Tibial nerve (tissue), 4 donors: ENCODE measurements at regions not wholly inside any gene's neighbourhood (a gene's known extent, or its start where the extent isn't known, plus 50 kb on each side); places are given as distances from the start of the nearest gene placed in this dataset.

Source experiments
- DNase-seq, 2 donors: peaks; one replicate each; pipeline ENCODE4 v3.0.0-alpha.2; 2019; ENCODE audit warnings: low spot score in 2 of 2
- H3K27ac ChIP-seq, 4 donors: fragments of 200-600 bp; sonication (generic) in 3 of 4; one replicate each; pipeline ENCODE4 v1.5.1; 2017 to 2019; ENCODE audit warnings: mild to moderate bottlenecking in 1 of 4
- H3K27me3 ChIP-seq, 2 donors: fragments of 200-600 bp; sonication (generic) in 1 of 2; one replicate each; pipeline versions ENCODE4 v1.5.1 to v1.6.0; 2017 to 2019
- H3K36me3 ChIP-seq, 3 donors: fragments of 200-600 bp; sonication (generic); one replicate each; pipeline ENCODE4 v1.5.1; 2018 to 2019
- H3K4me1 ChIP-seq, 4 donors: fragments of 200-600 bp; sonication (generic) in 3 of 4; one replicate each; pipeline ENCODE4 v1.5.1; 2017 to 2019
- H3K4me3 ChIP-seq, 4 donors: fragments of 200-600 bp; sonication (generic) in 3 of 4; one replicate each; pipeline ENCODE4 v1.5.1; 2017 to 2019; ENCODE audit warnings: mild to moderate bottlenecking in 1 of 4, moderate library complexity in 1 of 4
- H3K9me3 ChIP-seq, 4 donors: fragments of 200-600 bp; sonication (generic) in 3 of 4; one replicate each; pipeline ENCODE4 v1.5.1; 2017 to 2019
- CTCF ChIP-seq, 5 experiments: fragments of 200-600 bp in 3 of 5; fragments of 450-650 bp in 2 of 5; sonication (generic) in 3 of 5; IDR thresholded peaks; one replicate each; pipeline ENCODE4 v1.5.1; 2016 to 2019; ENCODE audit warnings: antibody characterized with exemption in 5 of 5, mild to moderate bottlenecking in 3 of 5, moderate library complexity in 2 of 5
- EP300 ChIP-seq, 2 donors: sonication (generic); formaldehyde crosslinking; IDR thresholded peaks; one replicate each; pipeline ENCODE4 v1.6.1; 2017; ENCODE audit warnings: antibody characterized with exemption in 2 of 2, mild to moderate bottlenecking in 1 of 2
- POLR2A ChIP-seq, 2 donors: fragments of 450-650 bp; IDR thresholded peaks; one replicate each; pipeline ENCODE4 v1.6.1; 2017; ENCODE audit warnings: antibody characterized with exemption in 2 of 2, mild to moderate bottlenecking in 2 of 2, moderate library complexity in 2 of 2
- WGBS, 2 donors: methylation state at CpG; one replicate each; pipeline ENCODE4 v1.1.5; 2018; 5-methylcytosine and 5-hydroxymethylcytosine counted together

DNA sequence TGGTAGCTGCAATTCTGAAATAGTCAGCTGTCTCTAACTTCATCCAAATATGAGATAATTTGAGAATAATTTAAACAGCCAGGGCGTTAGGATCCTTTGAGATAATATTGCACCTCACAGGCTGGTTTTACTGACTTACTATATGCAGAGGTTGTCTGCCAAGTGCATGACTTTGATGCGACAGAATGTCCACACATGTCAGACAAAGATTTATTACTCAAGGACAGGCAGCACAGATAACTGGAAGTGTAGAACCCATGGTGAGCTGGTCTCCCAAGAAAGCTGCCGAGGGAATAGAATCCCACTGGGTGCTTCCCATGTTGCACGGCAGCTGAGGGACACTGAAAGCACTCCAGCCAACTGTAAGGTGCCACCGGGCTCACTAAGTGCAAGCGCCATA, 166.2 kb upstream of the GALNTL6 start:
- Histone ChIP-seq H3K36me3 (no peaks in the 10 kb centered on the region), H3K4me3 (no peak overlapping the region), H3K9me3 (peaks cover 0 to 8% (median 0%) of the 10 kb centered on the region in 4 donors), H3K27ac (no peak overlapping the region), H3K27me3 (no peaks in the 10 kb centered on the region), H3K4me1 (no peaks in the 10 kb centered on the region)
- DNase-seq = no peak
- 69 to 74% methylated on average over 6 of the region's 6 CpGs for WGBS, 2 donors
- no peak for TF ChIP-seq EP300 (IDR thresholded peaks at IDR 0.05)
- no peak for TF ChIP-seq POLR2A (IDR thresholded peaks at IDR 0.05)
- no peak for TF ChIP-seq CTCF (IDR thresholded peaks at IDR 0.05)

GRCh38 chr4:171644430-171645057, 168.7 kb upstream of the GALNTL6 start:
- no peak overlapping the region for H3K27ac ChIP-seq
- 66 to 67% methylated on average over 7 of the region's 7 CpGs for WGBS, 2 donors
- DNase-seq = no peak
- no peaks in the 10 kb centered on the region for H3K27me3 ChIP-seq
- H3K4me3 ChIP-seq = no peak overlapping the region
- H3K4me1 ChIP-seq = no peaks in the 10 kb centered on the region
- H3K36me3 ChIP-seq = no peaks in the 10 kb centered on the region
- no peak for TF ChIP-seq POLR2A (IDR thresholded peaks at IDR 0.05)
- TF ChIP-seq EP300 (IDR thresholded peaks at IDR 0.05) = no peak
- no peak for TF ChIP-seq CTCF (IDR thresholded peaks at IDR 0.05)
- no peaks in the 10 kb centered on the region for H3K9me3 ChIP-seq

- no peaks in the 10 kb centered on the region for H3K36me3 ChIP-seq
- 59 to 68% methylated on average over 5 of the region's 5 CpGs for WGBS, 2 donors
- TF ChIP-seq POLR2A (IDR thresholded peaks at IDR 0.05) (no peak), EP300 (IDR thresholded peaks at IDR 0.05) (no peak), CTCF (IDR thresholded peaks at IDR 0.05) (no peak)
- DNase-seq = no peak
- H3K4me1 ChIP-seq = no peaks in the 10 kb centered on the region
- no peaks in the 10 kb centered on the region for H3K9me3 ChIP-seq
- H3K4me3 ChIP-seq = no peak overlapping the region
- H3K27me3 ChIP-seq = no peaks in the 10 kb centered on the region
- H3K27ac ChIP-seq = no peak overlapping the region
Measured at GRCh38 chr4:171639540-171639939, 173.7 kb upstream of the GALNTL6 start.

- 69 to 83% methylated on average over 2 of the region's 2 CpGs for WGBS, 2 donors
- H3K27ac ChIP-seq = no peak overlapping the region
- TF ChIP-seq POLR2A (IDR thresholded peaks at IDR 0.05) = no peak
- no peak for TF ChIP-seq CTCF (IDR thresholded peaks at IDR 0.05)
- no peak for TF ChIP-seq EP300 (IDR thresholded peaks at IDR 0.05)
- no peaks in the 10 kb centered on the region for H3K4me1 ChIP-seq
- no peaks in the 10 kb centered on the region for H3K27me3 ChIP-seq
- no peaks in the 10 kb centered on the region for H3K9me3 ChIP-seq
- DNase-seq = no peak
- H3K4me3 ChIP-seq = no peak overlapping the region
- no peaks in the 10 kb centered on the region for H3K36me3 ChIP-seq
Measured at GRCh38 chr4:171636606-171637005, 176.6 kb upstream of the GALNTL6 start.

DNA sequence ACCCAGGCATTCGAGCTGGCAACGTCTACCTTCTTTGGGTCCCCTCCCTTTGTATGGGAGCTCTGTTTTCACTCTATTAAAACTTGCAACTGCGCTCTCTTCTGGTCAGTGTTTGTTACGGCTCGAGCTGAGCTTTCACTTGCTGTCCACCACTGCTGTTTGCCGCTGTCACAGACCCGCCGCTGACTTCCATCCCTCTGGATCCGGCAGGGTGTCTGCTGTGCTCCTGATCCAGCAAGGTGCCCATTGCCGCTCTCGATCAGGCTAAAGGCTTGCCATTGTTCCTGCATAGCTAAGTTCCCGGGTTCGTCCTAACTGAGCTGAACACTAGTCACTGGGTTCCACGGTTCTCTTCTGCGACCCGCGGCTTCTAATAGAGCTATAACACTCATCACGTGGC, 183.5 kb upstream of the GALNTL6 start:
- no peak for DNase-seq
- TF ChIP-seq POLR2A (IDR thresholded peaks at IDR 0.05) = no peak
- TF ChIP-seq CTCF (IDR thresholded peaks at IDR 0.05) = no peak
- no peak for TF ChIP-seq EP300 (IDR thresholded peaks at IDR 0.05)
- Histone ChIP-seq H3K4me1 (no peaks in the 10 kb centered on the region), H3K27ac (no peak overlapping the region), H3K4me3 (no peak overlapping the region), H3K27me3 (no peaks in the 10 kb centered on the region), H3K36me3 (no peaks in the 10 kb centered on the region), H3K9me3 (no peaks in the 10 kb centered on the region)
- WGBS, 2 donors = 89 to 92% methylated on average over 18 of the region's 18 CpGs
